DOHH2 (cell line): ENCODE measurements at regions not wholly inside any gene's neighbourhood (a gene's known extent, or its start where the extent isn't known, plus 50 kb on each side); places are given as distances from the start of the nearest gene placed in this dataset.

Source experiments
- EZH2phosphoT487 ChIP-seq: fragments of 200-600 bp; sonication (generic); IDR thresholded peaks from 2 replicates; pipeline ENCODE4 v1.6.1; 2017; ENCODE audit warnings: borderline replicate concordance, mild to moderate bottlenecking, antibody characterized with exemption, low read length, moderate library complexity, mixed read lengths
- TF ChIP-seq, protein P1 (sequence below): fragments of 200-600 bp; sonication (generic); IDR thresholded peaks from one replicate; pipeline ENCODE4 v1.5.1; 2014; ENCODE audit warnings: antibody characterized with exemption, mild to moderate bottlenecking, low read depth, low read length; ENCODE audit not compliant: poor library complexity, severe bottlenecking

DNA sequence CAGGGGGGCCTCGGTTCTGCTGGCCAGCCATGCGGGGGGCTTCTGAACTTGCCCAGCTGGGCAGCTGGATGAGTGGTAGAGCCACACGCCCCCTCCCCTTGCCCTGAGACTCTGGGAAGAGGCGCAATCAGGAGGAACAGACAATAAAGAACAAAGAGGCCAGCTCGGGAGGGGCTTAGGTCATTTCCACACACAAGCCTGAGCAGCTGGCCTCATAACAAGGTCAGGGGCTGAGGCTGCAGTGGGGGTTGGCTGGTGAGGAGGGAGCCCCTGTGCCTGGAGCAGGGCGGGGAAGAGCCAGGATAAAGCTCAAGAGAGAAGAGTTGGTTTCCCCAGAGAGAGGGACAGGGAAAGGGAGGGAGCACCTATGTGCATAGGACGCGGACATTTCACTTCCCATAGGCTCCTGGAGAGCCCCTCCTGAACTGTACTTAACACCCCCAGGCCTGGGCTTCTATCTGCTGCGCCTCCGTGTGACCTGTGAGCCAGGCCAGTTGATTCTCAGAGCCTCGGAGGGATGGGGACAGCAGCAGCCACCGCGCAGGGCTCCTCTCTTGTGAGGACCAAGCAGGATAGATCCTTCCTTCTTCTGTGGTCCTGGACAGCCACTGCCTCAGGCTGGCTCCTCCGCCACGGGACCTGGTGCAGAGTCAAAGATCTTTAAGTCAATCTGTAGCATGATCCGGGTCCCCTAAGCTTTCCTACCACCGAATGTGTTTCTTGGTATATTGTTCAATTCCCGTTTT lies 75.3 kb upstream of the GGTA1 start:
- no peak for TF ChIP-seq EZH2phosphoT487
- TF ChIP-seq, protein P1, sequence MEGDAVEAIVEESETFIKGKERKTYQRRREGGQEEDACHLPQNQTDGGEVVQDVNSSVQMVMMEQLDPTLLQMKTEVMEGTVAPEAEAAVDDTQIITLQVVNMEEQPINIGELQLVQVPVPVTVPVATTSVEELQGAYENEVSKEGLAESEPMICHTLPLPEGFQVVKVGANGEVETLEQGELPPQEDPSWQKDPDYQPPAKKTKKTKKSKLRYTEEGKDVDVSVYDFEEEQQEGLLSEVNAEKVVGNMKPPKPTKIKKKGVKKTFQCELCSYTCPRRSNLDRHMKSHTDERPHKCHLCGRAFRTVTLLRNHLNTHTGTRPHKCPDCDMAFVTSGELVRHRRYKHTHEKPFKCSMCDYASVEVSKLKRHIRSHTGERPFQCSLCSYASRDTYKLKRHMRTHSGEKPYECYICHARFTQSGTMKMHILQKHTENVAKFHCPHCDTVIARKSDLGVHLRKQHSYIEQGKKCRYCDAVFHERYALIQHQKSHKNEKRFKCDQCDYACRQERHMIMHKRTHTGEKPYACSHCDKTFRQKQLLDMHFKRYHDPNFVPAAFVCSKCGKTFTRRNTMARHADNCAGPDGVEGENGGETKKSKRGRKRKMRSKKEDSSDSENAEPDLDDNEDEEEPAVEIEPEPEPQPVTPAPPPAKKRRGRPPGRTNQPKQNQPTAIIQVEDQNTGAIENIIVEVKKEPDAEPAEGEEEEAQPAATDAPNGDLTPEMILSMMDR, result no peak
